Endothelial cell of umbilical vein (primary cell): ENCODE measurements at regions not wholly inside any gene's neighbourhood (a gene's known extent, or its start where the extent isn't known, plus 50 kb on each side); places are given as distances from the start of the nearest gene placed in this dataset.

Experiments
- EZH2 ChIP-seq: IDR thresholded peaks from 2 replicates; pipeline ENCODE4 v1.6.1; 2012; ENCODE audit warnings: borderline replicate concordance, low read depth, mild to moderate bottlenecking, moderate library complexity, low read length, inconsistent platforms; ENCODE audit not compliant: severe bottlenecking
- FOS ChIP-seq: IDR thresholded peaks from 2 replicates; pipeline ENCODE4 v1.6.1; 2011; ENCODE audit warnings: mild to moderate bottlenecking, low read length, moderate library complexity, borderline replicate concordance; ENCODE audit not compliant: insufficient read depth
- GATA2 ChIP-seq: IDR thresholded peaks from 2 replicates; pipeline ENCODE4 v1.7.0; 2011; ENCODE audit warnings: low read depth, mild to moderate bottlenecking, moderate library complexity, mixed read lengths, low read length; ENCODE audit not compliant: insufficient read length, insufficient read depth
- JUN ChIP-seq: IDR thresholded peaks from 2 replicates; pipeline ENCODE4 v1.6.1; 2011; ENCODE audit warnings: borderline replicate concordance, low read depth; ENCODE audit not compliant: insufficient read length, insufficient read depth
- MYC ChIP-seq: IDR thresholded peaks from one replicate; pipeline ENCODE4 v1.6.1; 2011; ENCODE audit warnings: mild to moderate bottlenecking, low read depth, low read length
- POLR2A ChIP-seq: IDR thresholded peaks from 2 replicates; pipeline ENCODE4 v1.6.1; 2012; ENCODE audit warnings: low read depth, mild to moderate bottlenecking, control low read depth, low read length
- TF ChIP-seq, protein P1 (sequence below), 2 donors: IDR thresholded peaks; 1 replicate in 1 of 2; 2 replicates in 1 of 2; pipeline ENCODE4 v1.5.1; 2011; ENCODE audit warnings: low read length in 2 of 2, mild to moderate bottlenecking in 2 of 2, moderate library complexity in 2 of 2, control low read depth in 1 of 2, inconsistent platforms in 1 of 2, low read depth in 1 of 2; ENCODE audit not compliant: insufficient read depth in 1 of 2; ENCODE audit errors: extremely low read depth in 1 of 2
- TF ChIP-seq, protein P2 (sequence below): IDR thresholded peaks from 2 replicates; pipeline ENCODE4 v1.6.1; 2011; ENCODE audit not compliant: insufficient read depth, insufficient read length

DNA sequence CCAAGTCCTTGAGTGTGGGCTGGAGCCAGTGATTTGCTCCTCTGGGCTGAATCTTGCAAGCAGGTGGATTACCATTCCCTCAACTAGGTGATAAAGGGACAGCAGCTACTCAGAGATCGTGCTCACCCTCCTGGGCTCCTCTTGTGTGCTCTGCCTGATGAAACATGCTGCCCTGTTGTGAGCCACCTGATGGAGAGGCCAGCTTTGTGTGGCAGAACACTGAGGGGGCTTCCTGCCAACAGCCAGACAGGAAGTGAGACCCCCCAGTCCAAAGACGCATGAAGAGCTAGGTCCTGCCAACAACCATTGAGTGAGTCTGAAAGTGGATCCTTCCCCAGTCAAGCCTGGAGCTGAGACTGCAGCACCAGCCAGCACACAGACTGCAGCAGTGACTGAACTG, 106.4 kb upstream of the IRX2 start:
- TF ChIP-seq EZH2 (no peak), GATA2 (no peak), POLR2A (no peak), JUN (no peak), FOS (no peak), MYC (no peak)
- TF ChIP-seq, protein P1, sequence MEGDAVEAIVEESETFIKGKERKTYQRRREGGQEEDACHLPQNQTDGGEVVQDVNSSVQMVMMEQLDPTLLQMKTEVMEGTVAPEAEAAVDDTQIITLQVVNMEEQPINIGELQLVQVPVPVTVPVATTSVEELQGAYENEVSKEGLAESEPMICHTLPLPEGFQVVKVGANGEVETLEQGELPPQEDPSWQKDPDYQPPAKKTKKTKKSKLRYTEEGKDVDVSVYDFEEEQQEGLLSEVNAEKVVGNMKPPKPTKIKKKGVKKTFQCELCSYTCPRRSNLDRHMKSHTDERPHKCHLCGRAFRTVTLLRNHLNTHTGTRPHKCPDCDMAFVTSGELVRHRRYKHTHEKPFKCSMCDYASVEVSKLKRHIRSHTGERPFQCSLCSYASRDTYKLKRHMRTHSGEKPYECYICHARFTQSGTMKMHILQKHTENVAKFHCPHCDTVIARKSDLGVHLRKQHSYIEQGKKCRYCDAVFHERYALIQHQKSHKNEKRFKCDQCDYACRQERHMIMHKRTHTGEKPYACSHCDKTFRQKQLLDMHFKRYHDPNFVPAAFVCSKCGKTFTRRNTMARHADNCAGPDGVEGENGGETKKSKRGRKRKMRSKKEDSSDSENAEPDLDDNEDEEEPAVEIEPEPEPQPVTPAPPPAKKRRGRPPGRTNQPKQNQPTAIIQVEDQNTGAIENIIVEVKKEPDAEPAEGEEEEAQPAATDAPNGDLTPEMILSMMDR (IDR thresholded peaks at IDR 0.05; ENCODE audit: extremely low read depth in 1 of 2, insufficient read depth in 1 of 2, low read depth in 1 of 2, low read length in 2 of 2): no peak
- TF ChIP-seq, protein P2, sequence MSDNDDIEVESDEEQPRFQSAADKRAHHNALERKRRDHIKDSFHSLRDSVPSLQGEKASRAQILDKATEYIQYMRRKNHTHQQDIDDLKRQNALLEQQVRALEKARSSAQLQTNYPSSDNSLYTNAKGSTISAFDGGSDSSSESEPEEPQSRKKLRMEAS: no peak
